ENCODE measurements at regions not wholly inside any gene's neighbourhood (a gene's known extent, or its start where the extent isn't known, plus 50 kb on each side); places are given as distances from the start of the nearest gene placed in this dataset.

DNA sequence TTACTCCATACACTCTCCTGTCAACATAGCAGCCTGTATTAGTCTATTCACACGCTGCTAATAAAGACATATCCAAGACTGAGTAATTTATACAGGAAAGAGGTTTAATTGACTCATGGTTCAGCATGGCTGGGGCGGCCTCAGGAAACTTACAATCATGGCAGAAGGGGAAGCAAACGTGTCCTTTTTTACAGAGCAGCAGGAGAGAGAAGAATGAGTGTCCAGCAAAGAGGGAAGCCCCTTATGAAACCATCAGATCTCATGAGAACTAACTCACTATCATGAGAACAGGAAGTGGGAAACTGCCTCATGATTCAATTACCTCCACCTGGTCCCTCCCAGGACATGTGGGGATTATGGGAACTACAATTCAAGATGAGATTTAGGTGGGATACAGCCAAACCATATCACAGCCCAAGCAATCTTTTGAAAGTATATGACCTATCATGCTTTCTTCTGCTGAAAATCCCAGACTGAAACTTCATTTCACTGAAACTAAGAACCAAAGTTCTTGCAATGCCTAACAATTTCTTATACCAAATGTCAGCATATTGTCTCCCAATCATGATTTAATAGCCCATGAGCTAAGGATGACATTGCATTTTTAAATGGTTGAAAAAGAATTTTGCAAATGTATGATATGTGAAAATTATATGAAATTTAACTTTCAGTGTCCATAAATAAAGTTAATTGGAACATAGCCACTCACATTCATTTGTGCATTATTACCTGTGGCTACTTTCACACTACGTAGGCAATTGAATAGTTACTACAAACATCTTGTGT is 686.8 kb upstream of the ZEB2 start:
- Histone ChIP-seq H2AFZ (ENCODE audit: low read depth, low read length, poor library complexity, severe bottlenecking) (no peak overlapping the region), H3K79me2 (ENCODE audit: insufficient read depth, low read length) (no peaks in the 10 kb centered on the region), H3K4me3 (replicated peaks in 1 of 2; ENCODE audit: low read depth in 1 of 2, low read length in 2 of 2) (no peak overlapping the region), H3K9me2 (ENCODE audit: insufficient read depth) (no peaks in the 10 kb centered on the region), H3K9me3 (ENCODE audit: control insufficient read depth in 1 of 2, insufficient read depth in 1 of 2, low read depth in 1 of 2, low read length in 2 of 2) (no peaks in the 10 kb centered on the region), H3K27me3 (ENCODE audit: insufficient read depth, low read length) (no peaks in the 10 kb centered on the region), H3K27ac (ENCODE audit: low read depth, low read length) (no peak overlapping the region), H3K4me2 (ENCODE audit: low read length) (no peak overlapping the region), H3K9ac (ENCODE audit: low read length) (no peak overlapping the region), H4K20me1 (ENCODE audit: insufficient read depth) (no peaks in the 10 kb centered on the region), H3K4me1 (ENCODE audit: control insufficient read depth in 1 of 2, insufficient read depth in 2 of 2, low read length in 2 of 2) (no peaks in the 10 kb centered on the region), H3K36me3 (ENCODE audit: control insufficient read depth in 1 of 2, insufficient read depth in 2 of 2, low read length in 2 of 2) (no peaks in the 10 kb centered on the region)
- BruUV-seq (replicated peaks): no TSS peak
- ChIA-PET CTCF (no interaction called here), RAD21 (ENCODE audit: low non-redundant PET in 1 of 2, low total read pairs in 2 of 2, uncharacterized antibody in 2 of 2, unreplicated experiment in 2 of 2) (no interaction called here), POLR2A (no interaction called here)
- intact Hi-C loops (cut with micrococcal nuclease): no loop called here
- ATAC-seq (no peak), DNase-seq (ENCODE audit: low read depth, low spot score) (no peak)
- no peak for TF ChIP-seq SP1 (IDR thresholded peaks at IDR 0.05; ENCODE audit: low read depth)
- no peak for TF ChIP-seq SIN3A (IDR thresholded peaks at IDR 0.05; ENCODE audit: low read depth)
- no peak for TF ChIP-seq POLR2AphosphoS5 (IDR thresholded peaks at IDR 0.05; ENCODE audit: low read depth, low read length)
- no peak for TF ChIP-seq SRF (IDR thresholded peaks at IDR 0.05; ENCODE audit: low read depth)
- no peak for TF ChIP-seq RAD21 (IDR thresholded peaks at IDR 0.05; ENCODE audit: low read depth)
- TF ChIP-seq POLR2A (IDR thresholded peaks at IDR 0.05; ENCODE audit: borderline replicate concordance, extremely low read depth, insufficient read depth, insufficient read length): no peak
- TF ChIP-seq EGR1 (IDR thresholded peaks at IDR 0.05; ENCODE audit: low read depth): no peak
- TF ChIP-seq MAX (IDR thresholded peaks at IDR 0.05): no peak
- no peak for TF ChIP-seq TCF7L2 (IDR thresholded peaks at IDR 0.05; ENCODE audit: borderline replicate concordance, extremely low read depth, insufficient read depth, insufficient read length)
- TF ChIP-seq CTCF (IDR thresholded peaks at IDR 0.05 in 2 of 3, conservative IDR thresholded peaks at IDR 0.05 in 1 of 3; ENCODE audit: borderline replicate concordance in 1 of 3, insufficient read depth in 1 of 3, low read depth in 2 of 3, low read length in 2 of 3): no peak
- no peak for TF ChIP-seq REST (IDR thresholded peaks at IDR 0.05; ENCODE audit: low read depth)
- TF ChIP-seq EZH2 (IDR thresholded peaks at IDR 0.05): no peak
